ENCODE measurements at regions not wholly inside any gene's neighbourhood (a gene's known extent, or its start where the extent isn't known, plus 50 kb on each side); places are given as distances from the start of the nearest gene placed in this dataset.

DNA sequence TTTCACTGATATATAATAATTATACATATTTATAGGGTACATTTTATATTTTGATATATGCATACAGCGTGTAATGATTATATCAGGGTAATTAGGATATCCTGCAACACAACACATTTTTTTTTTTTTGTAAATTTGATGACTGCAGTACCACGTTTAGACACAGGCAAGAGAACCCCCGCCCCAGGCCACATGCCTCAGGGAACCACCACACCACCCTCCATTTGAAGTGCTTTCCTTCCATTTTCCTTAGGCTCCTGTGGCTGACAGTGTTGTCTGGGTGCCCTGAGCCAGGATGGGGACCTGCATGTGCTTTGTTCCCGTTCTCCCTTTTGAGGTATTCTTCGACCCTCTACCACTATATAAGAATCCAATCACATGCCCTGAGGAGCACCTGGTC lies 161.6 kb upstream of the CTAGE1 start:
- TF ChIP-seq, protein P1, sequence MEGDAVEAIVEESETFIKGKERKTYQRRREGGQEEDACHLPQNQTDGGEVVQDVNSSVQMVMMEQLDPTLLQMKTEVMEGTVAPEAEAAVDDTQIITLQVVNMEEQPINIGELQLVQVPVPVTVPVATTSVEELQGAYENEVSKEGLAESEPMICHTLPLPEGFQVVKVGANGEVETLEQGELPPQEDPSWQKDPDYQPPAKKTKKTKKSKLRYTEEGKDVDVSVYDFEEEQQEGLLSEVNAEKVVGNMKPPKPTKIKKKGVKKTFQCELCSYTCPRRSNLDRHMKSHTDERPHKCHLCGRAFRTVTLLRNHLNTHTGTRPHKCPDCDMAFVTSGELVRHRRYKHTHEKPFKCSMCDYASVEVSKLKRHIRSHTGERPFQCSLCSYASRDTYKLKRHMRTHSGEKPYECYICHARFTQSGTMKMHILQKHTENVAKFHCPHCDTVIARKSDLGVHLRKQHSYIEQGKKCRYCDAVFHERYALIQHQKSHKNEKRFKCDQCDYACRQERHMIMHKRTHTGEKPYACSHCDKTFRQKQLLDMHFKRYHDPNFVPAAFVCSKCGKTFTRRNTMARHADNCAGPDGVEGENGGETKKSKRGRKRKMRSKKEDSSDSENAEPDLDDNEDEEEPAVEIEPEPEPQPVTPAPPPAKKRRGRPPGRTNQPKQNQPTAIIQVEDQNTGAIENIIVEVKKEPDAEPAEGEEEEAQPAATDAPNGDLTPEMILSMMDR (IDR thresholded peaks at IDR 0.05): no peak
- no peak for TF ChIP-seq EZH2phosphoT487 (IDR thresholded peaks at IDR 0.05)
